SK-N-SH treated with all-trans-retinoic acid at 6 μM for 48 hours (cell line): ENCODE measurements at regions not wholly inside any gene's neighbourhood (a gene's known extent, or its start where the extent isn't known, plus 50 kb on each side); places are given as distances from the start of the nearest gene placed in this dataset.

Source experiments
- CREB5 ChIP-seq: fragments of 250-450 bp; sonication (Bioruptor Pico); IDR thresholded peaks from 2 replicates; pipeline ENCODE4 v1.5.1; 2020; ENCODE audit warnings: low read depth, mild to moderate bottlenecking, moderate library complexity
- ISL1 ChIP-seq: fragments of 250-450 bp; sonication (Bioruptor Pico); IDR thresholded peaks from 2 replicates; pipeline ENCODE4 v2.1.2; 2022; ENCODE audit warnings: mild to moderate bottlenecking, moderate library complexity
- PATZ1 ChIP-seq: fragments of 250-450 bp; sonication (Bioruptor Pico); IDR thresholded peaks from 2 replicates; pipeline ENCODE4 v1.8.0; 2020; ENCODE audit warnings: mild to moderate bottlenecking, moderate library complexity, borderline replicate concordance
- RARB ChIP-seq: fragments of 250-450 bp; sonication (Bioruptor Pico); IDR thresholded peaks from 2 replicates; pipeline ENCODE4 v1.8.0; 2021; ENCODE audit warnings: mild to moderate bottlenecking, moderate library complexity
- TCF4 ChIP-seq: fragments of 250-450 bp; sonication (Bioruptor Pico); IDR thresholded peaks from 2 replicates; pipeline ENCODE4 v1.8.0; 2021; ENCODE audit warnings: mild to moderate bottlenecking, moderate library complexity, borderline replicate concordance
- ZFP3 ChIP-seq: fragments of 250-450 bp; sonication (Bioruptor Pico); IDR thresholded peaks from 2 replicates; pipeline ENCODE4 v1.5.0; 2020; ENCODE audit warnings: mild to moderate bottlenecking, moderate library complexity
- ZNF565 ChIP-seq: fragments of 450-650 bp; formaldehyde crosslinking; conservative IDR thresholded peaks from 2 replicates; pipeline ENCODE4 v1.5.0; 2020; ENCODE audit warnings: low read depth, mild to moderate bottlenecking, moderate library complexity
- ZNF8 ChIP-seq: fragments of 450-650 bp; formaldehyde crosslinking; IDR thresholded peaks from 2 replicates; pipeline ENCODE4 v1.5.0; 2020; ENCODE audit warnings: mild to moderate bottlenecking, moderate library complexity

- no peak for TF ChIP-seq RARB (CRISPR knock-in tag)
- TF ChIP-seq ISL1 (CRISPR knock-in tag) = no peak
- no peak for TF ChIP-seq TCF4 (CRISPR knock-in tag)
- TF ChIP-seq ZFP3 = no peak
- no peak for TF ChIP-seq CREB5 (CRISPR knock-in tag)
- TF ChIP-seq ZNF565 = no peak
- TF ChIP-seq ZNF8 = no peak
- TF ChIP-seq PATZ1 = no peak
These were observed 358.8 kb downstream of the VPS13C start for GRCh38 chr15:61701455-61701854.
